ENCODE measurements at regions not wholly inside any gene's neighbourhood (a gene's known extent, or its start where the extent isn't known, plus 50 kb on each side); places are given as distances from the start of the nearest gene placed in this dataset.
"Not testable (repeated sequence)": the region's sequence is repeated elsewhere in the genome, so short reads cannot be mapped to it uniquely, and the experiment has no call there.

DNA sequence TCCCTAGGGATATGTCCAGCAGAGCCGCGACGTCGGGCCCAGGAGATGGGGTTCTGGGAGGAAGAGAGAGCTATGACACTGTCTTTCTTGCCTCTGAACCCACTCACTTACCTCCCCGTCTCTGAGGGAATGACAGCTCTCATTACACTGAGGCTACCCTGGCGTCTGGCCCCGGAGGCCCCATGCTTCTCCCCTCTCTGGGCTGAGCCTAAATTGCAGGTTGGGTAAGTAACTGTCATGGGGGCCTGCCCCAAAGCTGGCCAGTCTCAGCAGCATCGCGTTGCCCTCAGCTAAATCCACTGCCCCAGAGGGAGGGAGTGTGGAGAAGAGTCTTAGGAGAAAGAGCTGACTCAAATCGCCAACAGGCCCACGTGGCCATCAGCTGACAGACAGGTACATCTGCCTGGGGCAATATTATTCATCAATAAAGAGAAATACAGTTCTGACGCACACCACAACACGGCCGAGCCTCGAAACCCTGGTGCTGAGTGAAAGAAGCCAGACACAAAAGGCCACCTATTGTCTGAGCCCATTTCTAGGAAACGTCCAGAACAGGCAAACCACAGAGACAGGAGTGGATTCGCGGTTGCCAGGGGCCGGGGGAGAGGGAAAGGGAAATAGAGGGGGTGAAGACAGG lies 156.4 kb downstream of the C16orf95 start:
- intact Hi-C loops (cut with DNase I; ENCODE audit: low total_unique reads), result no loop called here
- TF ChIP-seq POLR2A (IDR thresholded peaks at IDR 0.05) (no peak), POLR2AphosphoS5 (IDR thresholded peaks at IDR 0.05) (no peak)
- TF ChIP-seq, protein P1, sequence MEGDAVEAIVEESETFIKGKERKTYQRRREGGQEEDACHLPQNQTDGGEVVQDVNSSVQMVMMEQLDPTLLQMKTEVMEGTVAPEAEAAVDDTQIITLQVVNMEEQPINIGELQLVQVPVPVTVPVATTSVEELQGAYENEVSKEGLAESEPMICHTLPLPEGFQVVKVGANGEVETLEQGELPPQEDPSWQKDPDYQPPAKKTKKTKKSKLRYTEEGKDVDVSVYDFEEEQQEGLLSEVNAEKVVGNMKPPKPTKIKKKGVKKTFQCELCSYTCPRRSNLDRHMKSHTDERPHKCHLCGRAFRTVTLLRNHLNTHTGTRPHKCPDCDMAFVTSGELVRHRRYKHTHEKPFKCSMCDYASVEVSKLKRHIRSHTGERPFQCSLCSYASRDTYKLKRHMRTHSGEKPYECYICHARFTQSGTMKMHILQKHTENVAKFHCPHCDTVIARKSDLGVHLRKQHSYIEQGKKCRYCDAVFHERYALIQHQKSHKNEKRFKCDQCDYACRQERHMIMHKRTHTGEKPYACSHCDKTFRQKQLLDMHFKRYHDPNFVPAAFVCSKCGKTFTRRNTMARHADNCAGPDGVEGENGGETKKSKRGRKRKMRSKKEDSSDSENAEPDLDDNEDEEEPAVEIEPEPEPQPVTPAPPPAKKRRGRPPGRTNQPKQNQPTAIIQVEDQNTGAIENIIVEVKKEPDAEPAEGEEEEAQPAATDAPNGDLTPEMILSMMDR (IDR thresholded peaks at IDR 0.05), result no peak
- peak in 1 of 2 donors; percentile 33 for DNase-seq (ENCODE audit: low spot score in 2 of 2)

GRCh38 chr16:87161410-87161809 lies 155.8 kb downstream of the C16orf95 start:
- H3K27me3 ChIP-seq; H3K4me1 ChIP-seq; H3K36me3 ChIP-seq; H3K9me3 ChIP-seq; DNase-seq (ENCODE audit: low spot score in 2 of 2); H3K27ac ChIP-seq; H3K4me3 ChIP-seq; intact Hi-C loops (cut with DNase I; ENCODE audit: low total_unique reads): not testable (repeated sequence)

More for the DNA sequence above, 156.4 kb downstream of the C16orf95 start:
- Histone ChIP-seq H3K36me3 (no peaks in the 10 kb centered on the region), H3K9me3 (no peaks in the 10 kb centered on the region), H3K4me3 (peak overlapping the region in 2 of 3 donors; percentile 27 to 38), H3K27ac (peak overlapping the region; percentile 13 to 23), H3K4me1 (no peaks in the 10 kb centered on the region), H3K27me3 (no peaks in the 10 kb centered on the region)

DNA sequence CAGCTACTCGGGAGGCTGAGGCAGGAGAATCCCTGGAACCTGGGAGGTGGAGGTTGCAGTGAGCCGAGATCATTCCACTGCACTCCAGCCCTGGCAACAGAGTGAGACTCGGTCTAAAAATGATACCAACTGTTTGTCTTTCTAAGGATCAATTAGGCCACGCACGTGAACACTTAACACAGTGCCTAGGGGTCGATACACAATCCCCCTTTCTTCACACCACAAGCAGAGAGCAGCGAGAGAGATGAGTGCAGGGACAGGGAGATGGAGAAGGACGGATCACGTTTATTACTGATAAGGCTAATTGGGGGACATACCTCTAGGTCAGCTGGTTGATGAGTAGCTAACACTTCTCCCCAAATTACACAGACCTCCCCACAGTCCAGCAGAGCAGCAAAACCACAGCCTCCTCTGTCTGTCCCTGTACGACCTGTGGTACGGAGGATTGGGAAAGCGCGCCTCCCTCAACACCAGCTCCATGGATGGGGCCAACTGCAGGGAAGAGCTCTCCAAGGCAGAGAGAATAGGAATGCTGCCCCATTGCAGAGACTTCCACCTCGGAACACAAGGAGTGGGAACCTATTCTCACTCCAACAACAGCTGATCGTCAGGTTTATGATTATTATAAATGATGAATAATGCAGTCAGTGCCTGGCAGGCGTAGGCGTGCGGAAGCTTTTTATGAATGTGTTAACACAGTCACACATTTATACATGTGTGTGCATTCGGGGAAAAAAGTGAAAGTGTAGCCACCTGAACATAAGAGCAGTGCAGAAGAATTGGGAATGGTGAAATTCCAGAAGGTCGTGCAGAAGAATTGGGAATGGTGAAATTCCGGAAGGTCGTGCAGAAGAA lies 155.1 kb downstream of the C16orf95 start:
- no peaks in the 10 kb centered on the region for H3K27me3 ChIP-seq
- intact Hi-C loops (cut with DNase I; ENCODE audit: low total_unique reads), result no loop called here

DNA sequence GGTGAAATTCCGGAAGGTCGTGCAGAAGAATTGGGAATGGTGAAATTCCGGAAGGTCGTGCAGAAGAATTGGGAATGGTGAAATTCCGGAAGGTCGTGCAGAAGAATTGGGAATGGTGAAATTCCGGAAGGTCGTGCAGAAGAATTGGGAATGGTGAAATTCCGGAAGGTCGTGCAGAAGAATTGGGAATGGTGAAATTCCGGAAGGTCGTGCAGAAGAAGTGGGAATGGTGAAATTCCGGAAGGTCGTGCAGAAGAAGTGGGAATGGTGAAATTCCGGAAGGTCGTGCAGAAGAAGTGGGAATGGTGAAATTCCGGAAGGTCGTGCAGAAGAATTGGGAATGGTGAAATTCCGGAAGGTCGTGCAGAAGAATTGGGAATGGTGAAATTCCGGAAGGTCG lies 154.4 kb downstream of the C16orf95 start:
- H3K27me3 ChIP-seq; intact Hi-C loops (cut with DNase I; ENCODE audit: low total_unique reads); H3K4me3 ChIP-seq; H3K9me3 ChIP-seq; H3K4me1 ChIP-seq; DNase-seq (ENCODE audit: low spot score in 2 of 2); H3K36me3 ChIP-seq; H3K27ac ChIP-seq: not testable (repeated sequence)

More for the DNA sequence above, 155.1 kb downstream of the C16orf95 start:
- no peak overlapping the region for H3K27ac ChIP-seq
- no peaks in the 10 kb centered on the region for H3K36me3 ChIP-seq
- no peaks in the 10 kb centered on the region for H3K9me3 ChIP-seq
- H3K4me1 ChIP-seq, result no peaks in the 10 kb centered on the region
- TF ChIP-seq POLR2A (IDR thresholded peaks at IDR 0.05) (no peak), POLR2AphosphoS5 (IDR thresholded peaks at IDR 0.05) (no peak)
- TF ChIP-seq, protein P1 (IDR thresholded peaks at IDR 0.05), result no peak
- H3K4me3 ChIP-seq, result no peak overlapping the region
- no peak for DNase-seq (ENCODE audit: low spot score in 2 of 2)

DNA sequence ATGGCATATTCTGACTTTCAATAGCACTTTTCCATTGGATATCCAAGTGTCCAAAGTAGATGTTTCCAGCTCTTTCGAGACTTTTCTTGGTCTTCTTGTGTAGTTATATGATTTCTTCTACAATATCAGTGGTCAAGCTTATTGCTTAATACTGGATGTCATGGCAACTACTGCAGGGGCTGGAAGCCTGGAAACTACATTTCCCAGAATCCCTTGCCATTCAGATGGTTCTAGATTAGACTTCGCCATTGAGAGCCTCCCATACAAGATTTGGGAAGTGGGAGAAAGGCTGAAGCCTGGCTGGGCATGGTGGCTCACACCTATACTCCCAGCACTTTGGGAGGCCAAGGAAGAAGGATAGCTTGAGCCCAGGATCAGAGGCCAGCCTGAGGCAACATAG lies 153.6 kb downstream of the C16orf95 start:
- Histone ChIP-seq H3K9me3 (no peaks in the 10 kb centered on the region), H3K27ac (no peak overlapping the region), H3K27me3 (no peaks in the 10 kb centered on the region), H3K36me3 (no peaks in the 10 kb centered on the region), H3K4me3 (no peak overlapping the region), H3K4me1 (no peaks in the 10 kb centered on the region)
- intact Hi-C loops (cut with DNase I; ENCODE audit: low total_unique reads), result no loop called here
- DNase-seq (ENCODE audit: low spot score in 2 of 2), result no peak
- no peak for TF ChIP-seq POLR2A (IDR thresholded peaks at IDR 0.05)
- TF ChIP-seq POLR2AphosphoS5 (IDR thresholded peaks at IDR 0.05), result no peak
- TF ChIP-seq, protein P1 (IDR thresholded peaks at IDR 0.05), result no peak

- H3K9me3 ChIP-seq, result no peaks in the 10 kb centered on the region
- H3K27ac ChIP-seq, result no peak overlapping the region
Observed at GRCh38 chr16:87165151-87165550, 152.0 kb downstream of the C16orf95 start.

More at GRCh38 chr16:87165151-87165550, 152.0 kb downstream of the C16orf95 start:
- TF ChIP-seq, protein P1 (IDR thresholded peaks at IDR 0.05), result no peak
- no peak for TF ChIP-seq POLR2A (IDR thresholded peaks at IDR 0.05)
- TF ChIP-seq POLR2AphosphoS5 (IDR thresholded peaks at IDR 0.05), result no peak
- Histone ChIP-seq H3K4me3 (no peak overlapping the region), H3K27me3 (no peaks in the 10 kb centered on the region), H3K36me3 (no peaks in the 10 kb centered on the region), H3K4me1 (no peaks in the 10 kb centered on the region)
- DNase-seq (ENCODE audit: low spot score in 2 of 2), result no peak
- intact Hi-C loops (cut with DNase I; ENCODE audit: low total_unique reads), result no loop called here
